H1 (cell line): ENCODE measurements at regions not wholly inside any gene's neighbourhood (a gene's known extent, or its start where the extent isn't known, plus 50 kb on each side); places are given as distances from the start of the nearest gene placed in this dataset.

Experiments used
- CTCF ChIA-PET: fragments of 300-600 bp; sonication (Branson Sonifier 250); formaldehyde crosslinking; loops from one replicate; lab custom pipeline; 2021; ENCODE audit not compliant: partially characterized antibody; lab: Charles Lee
- POLR2A ChIA-PET: fragments of 300-600 bp; sonication (Branson Sonifier 250); formaldehyde crosslinking; loops from one replicate; lab custom pipeline; 2021; ENCODE audit warnings: inconsistent platforms; ENCODE audit not compliant: partially characterized antibody; lab: Charles Lee
- DNase-seq, 2 experiments: peaks; one replicate each; pipeline versions ENCODE4 v3.0.0 to v3.0.0-alpha.2; 2010 to 2022; ENCODE audit warnings: low spot score in 2 of 2, low read depth in 1 of 2, mixed read lengths in 1 of 2
- FAIRE-seq: peaks from 2 replicates; lab custom pipeline; 2011; peaks lifted over from hg19 to GRCh38; lab: Jason Lieb, UNC
- H2AFZ ChIP-seq: 2 replicates; pipeline ENCODE4 v1.8.1; 2012; ENCODE audit warnings: low read length, inconsistent platforms
- H2AK5ac ChIP-seq: 2 replicates; pipeline ENCODE4 v1.6.1; 2013; ENCODE audit warnings: low read depth, low read length
- H2BK120ac ChIP-seq: replicated peaks from 2 replicates; pipeline ENCODE3; 2013; ENCODE audit warnings: low read depth, low read length, inconsistent platforms
- H2BK12ac ChIP-seq: 2 replicates; pipeline ENCODE4 v1.6.1; 2013; ENCODE audit warnings: low read depth, low read length
- H2BK15ac ChIP-seq: 2 replicates; pipeline ENCODE4 v1.6.1; 2013; ENCODE audit warnings: low read length
- H2BK20ac ChIP-seq: 2 replicates; pipeline ENCODE4 v1.6.1; 2013; ENCODE audit warnings: low read length
- H2BK5ac ChIP-seq: 2 replicates; pipeline ENCODE4 v1.6.1; 2013; ENCODE audit warnings: low read depth, low read length
- H3K14ac ChIP-seq: 2 replicates; pipeline ENCODE4 v1.6.1; 2013; ENCODE audit warnings: inconsistent platforms; ENCODE audit not compliant: insufficient read length
- H3K18ac ChIP-seq: 2 replicates; pipeline ENCODE4 v1.6.1; 2013; ENCODE audit warnings: low read length; ENCODE audit errors: extremely low read depth
- H3K23ac ChIP-seq: 2 replicates; pipeline ENCODE4 v1.6.1; 2013; ENCODE audit warnings: inconsistent platforms; ENCODE audit not compliant: insufficient read length
- H3K23me2 ChIP-seq: 2 replicates; pipeline ENCODE4 v1.6.1; 2013; ENCODE audit warnings: low read depth, low read length
- H3K27ac ChIP-seq: 2 replicates; pipeline ENCODE4 v1.6.1; 2011; ENCODE audit warnings: low read depth, low read length, inconsistent platforms
- H3K27me3 ChIP-seq, 4 experiments: replicated peaks in 1 of 4; 1 replicate in 1 of 4; 2 replicates in 3 of 4; pipeline versions ENCODE4 v1.6.1 to v1.8.1; 2011 to 2013; ENCODE audit warnings: low read length in 3 of 4, mild to moderate bottlenecking in 3 of 4, inconsistent platforms in 2 of 4, mixed read lengths in 2 of 4, moderate library complexity in 1 of 4; ENCODE audit not compliant: control insufficient read depth in 3 of 4, insufficient read depth in 3 of 4; ENCODE audit errors: extremely low read depth in 1 of 4
- H3K36me3 ChIP-seq, 4 experiments: 2 replicates each; pipeline versions ENCODE4 v1.6.1 to v1.8.1; 2011 to 2013; ENCODE audit warnings: mild to moderate bottlenecking in 4 of 4, low read length in 3 of 4, moderate library complexity in 2 of 4, control low read depth in 1 of 4, inconsistent platforms in 1 of 4; ENCODE audit not compliant: insufficient read depth in 4 of 4, control insufficient read depth in 2 of 4
- H3K4ac ChIP-seq: replicated peaks from 2 replicates; pipeline ENCODE3; 2013; ENCODE audit warnings: low read length, low read depth, mixed read lengths, inconsistent platforms; ENCODE audit not compliant: insufficient read length
- H3K4me1 ChIP-seq, 4 experiments: replicated peaks in 1 of 4; 1 replicate in 1 of 4; 2 replicates in 3 of 4; pipeline versions ENCODE4 v1.6.1 to v1.8.1; 2011 to 2013; ENCODE audit warnings: low read length in 3 of 4, inconsistent platforms in 2 of 4, mixed read lengths in 1 of 4; ENCODE audit not compliant: insufficient read depth in 4 of 4, control insufficient read depth in 3 of 4
- H3K4me2 ChIP-seq, 2 experiments: 2 replicates each; pipeline versions ENCODE4 v1.6.1 to v1.8.1; 2011 to 2013; ENCODE audit warnings: low read depth in 2 of 2, low read length in 2 of 2, control low read depth in 1 of 2, inconsistent platforms in 1 of 2, mild to moderate bottlenecking in 1 of 2; ENCODE audit not compliant: insufficient read depth in 1 of 2
- H3K4me3 ChIP-seq, 4 experiments: fragments of 200-600, 300-600 bp in 1 of 4; sonication (generic), shearing (Covaris generic), sonication (Bioruptor Twin) in 1 of 4; 2 replicates each; pipeline versions ENCODE4 v1.5.1 to v1.8.1; 2011 to 2016; ENCODE audit warnings: low read length in 4 of 4, low read depth in 3 of 4, control low read depth in 2 of 4, inconsistent platforms in 2 of 4, mild to moderate bottlenecking in 2 of 4, mixed read lengths in 1 of 4, moderate library complexity in 1 of 4; ENCODE audit not compliant: insufficient read depth in 2 of 4; ENCODE audit errors: extremely low read depth in 1 of 4
- H3K56ac ChIP-seq: replicated peaks from 2 replicates; pipeline ENCODE3; 2013; ENCODE audit warnings: low read depth, mild to moderate bottlenecking, mixed read lengths, low read length, inconsistent platforms; ENCODE audit not compliant: insufficient read length
- H3K79me1 ChIP-seq: 2 replicates; pipeline ENCODE4 v1.6.1; 2013; ENCODE audit warnings: low read depth, low read length, control low read depth
- H3K79me2 ChIP-seq, 2 experiments: 2 replicates each; pipeline versions ENCODE4 v1.6.1 to v1.8.1; 2012 to 2013; ENCODE audit warnings: low read length in 2 of 2, mild to moderate bottlenecking in 2 of 2, inconsistent platforms in 1 of 2; ENCODE audit not compliant: insufficient read depth in 2 of 2, control insufficient read depth in 1 of 2
- H3K9ac ChIP-seq, 4 experiments: replicated peaks in 1 of 4; 1 replicate in 1 of 4; 2 replicates in 3 of 4; pipeline versions ENCODE4 v1.6.1 to v1.8.1; 2011 to 2013; ENCODE audit warnings: low read depth in 3 of 4, low read length in 3 of 4, control low read depth in 2 of 4, mild to moderate bottlenecking in 2 of 4, moderate library complexity in 2 of 4, inconsistent platforms in 1 of 4; ENCODE audit errors: extremely low read depth in 1 of 4
- H3K9me3 ChIP-seq, 2 experiments: 2 replicates each; pipeline versions ENCODE4 v1.6.1 to v1.8.1; 2012 to 2013; ENCODE audit warnings: mild to moderate bottlenecking in 2 of 2, moderate library complexity in 2 of 2, control low read depth in 1 of 2, inconsistent platforms in 1 of 2, low read depth in 1 of 2, low read length in 1 of 2, mixed read lengths in 1 of 2; ENCODE audit not compliant: insufficient read depth in 2 of 2
- H4K20me1 ChIP-seq, 2 experiments: replicated peaks in 1 of 2; 2 replicates each; pipeline versions ENCODE3 to v1.8.1; 2011 to 2013; ENCODE audit warnings: inconsistent platforms in 2 of 2, low read length in 2 of 2, mild to moderate bottlenecking in 1 of 2; ENCODE audit not compliant: insufficient read depth in 2 of 2, control insufficient read depth in 1 of 2
- H4K5ac ChIP-seq: 2 replicates; pipeline ENCODE4 v1.6.1; 2013; ENCODE audit warnings: low read length, low read depth, mixed read lengths, inconsistent platforms; ENCODE audit not compliant: insufficient read length
- H4K8ac ChIP-seq: 2 replicates; pipeline ENCODE4 v1.8.0; 2013; ENCODE audit warnings: mild to moderate bottlenecking, moderate library complexity, low read length, inconsistent platforms; ENCODE audit not compliant: insufficient read depth; ENCODE audit errors: extremely low read depth
- H4K91ac ChIP-seq: replicated peaks from 2 replicates; pipeline ENCODE3; 2013; ENCODE audit warnings: low read length, mixed read lengths, inconsistent platforms; ENCODE audit not compliant: insufficient read length
- CBX5 ChIP-seq: fragments of 300-800, 300-1000 bp; sonication (generic); IDR thresholded peaks from 2 replicates; pipeline ENCODE4 v1.7.1; 2016; ENCODE audit warnings: antibody characterized with exemption, low read length, low read depth
- CHD1 ChIP-seq: IDR thresholded peaks from 2 replicates; pipeline ENCODE4 v1.6.1; 2012; ENCODE audit warnings: low read depth, low read length, improper control_type of control experiment
- POLR2A ChIP-seq, 2 experiments: IDR thresholded peaks; 1 replicate in 1 of 2; 2 replicates in 1 of 2; pipeline ENCODE4 v1.6.1; 2011; ENCODE audit warnings: low read depth in 2 of 2, low read length in 2 of 2, mild to moderate bottlenecking in 2 of 2; ENCODE audit errors: control extremely low read depth in 1 of 2
- RFX5 ChIP-seq: IDR thresholded peaks from 2 replicates; pipeline ENCODE4 v1.6.1; 2011; ENCODE audit warnings: low read depth, low read length, improper control_type of control experiment, borderline replicate concordance
- RNF2 ChIP-seq: fragments of 200-900, 300-1000 bp; sonication (generic); IDR thresholded peaks from 2 replicates; pipeline ENCODE4 v1.7.1; 2016; ENCODE audit warnings: borderline replicate concordance, low read depth, mild to moderate bottlenecking, antibody characterized with exemption, low read length; ENCODE audit not compliant: poor library complexity, severe bottlenecking; ENCODE audit errors: missing control alignments
- SIX5 ChIP-seq: IDR thresholded peaks from 2 replicates; pipeline ENCODE4 v1.6.1; 2011; ENCODE audit warnings: mild to moderate bottlenecking, low read depth, low read length
- SP4 ChIP-seq: IDR thresholded peaks from 2 replicates; pipeline ENCODE4 v1.6.1; 2012; ENCODE audit warnings: low read length, inconsistent platforms
- YY1 ChIP-seq: IDR thresholded peaks from 2 replicates; pipeline ENCODE4 v1.6.1; 2011; ENCODE audit warnings: low read depth, mild to moderate bottlenecking, low read length
- WGBS, 2 experiments: shearing (Covaris generic) in 1 of 2; methylation state at CpG; one replicate each; pipeline versions ENCODE4 v1.1.6 to v1.1.7; 2013 to 2015; ENCODE audit warnings: low lambda C conversion rate in 2 of 2, mixed read lengths in 2 of 2, inconsistent platforms in 1 of 2, low coverage in 1 of 2, missing lambda C conversion rate in 1 of 2; ENCODE audit not compliant: insufficient replicate concordance in 2 of 2, insufficient coverage in 1 of 2, insufficient read length in 1 of 2; ENCODE audit errors: extremely low coverage in 1 of 2, missing lambda C conversion rate in 1 of 2; 5-methylcytosine and 5-hydroxymethylcytosine counted together

- Histone ChIP-seq H3K4me3 (no peak overlapping the region), H3K36me3 (no peaks in the 10 kb centered on the region), H2BK5ac (no peak overlapping the region), H3K9ac (no peak overlapping the region), H3K79me1 (no peaks in the 10 kb centered on the region), H3K56ac (no peak overlapping the region), H3K23me2 (no peaks in the 10 kb centered on the region), H4K8ac (no peak overlapping the region), H3K18ac (no peak overlapping the region), H3K4me2 (no peak overlapping the region), H3K4ac (no peak overlapping the region), H3K4me1 (peaks cover 0 to 3% (median 1%) of the 10 kb centered on the region in 4 experiments; a peak in 2 of 7 replicates), H3K27me3 (no peaks in the 10 kb centered on the region)
- DNase-seq: no peak
- 95% methylated on average over 3 of the region's 3 CpGs; no CpG with 5 or more reads in 1 of the 2 experiments for WGBS, 2 experiments
- TF ChIP-seq YY1 (no peak), CBX5 (no peak), SIX5 (no peak), RFX5 (no peak), SP4 (no peak), POLR2A (IDR thresholded peaks at IDR 0.05; ENCODE audit: control extremely low read depth in 1 of 2, low read depth in 2 of 2, low read length in 2 of 2) (no peak), RNF2 (no peak), CHD1 (no peak)
- TF ChIP-seq, all 59 proteins: peak for 0
- no peak overlapping the region for H4K91ac ChIP-seq
- no peak overlapping the region for H3K23ac ChIP-seq
- no peak overlapping the region for H4K5ac ChIP-seq
- no peak overlapping the region for H3K27ac ChIP-seq
- H4K20me1 ChIP-seq: no peaks in the 10 kb centered on the region
- no peak overlapping the region for H2BK120ac ChIP-seq
- no peak overlapping the region for H2BK12ac ChIP-seq
- H2AFZ ChIP-seq: no peak overlapping the region
- no peak overlapping the region for H2BK20ac ChIP-seq
- CTCF ChIA-PET: interaction anchor here (0.7 kb wide), 1 partner anchor 227 kb away, joined by 3 read pairs; no protein-coding TSS in a partner anchor
- no peak for FAIRE-seq
- no peaks in the 10 kb centered on the region for H3K9me3 ChIP-seq
- POLR2A ChIA-PET: no interaction called here
- H3K14ac ChIP-seq: no peak overlapping the region
- no peak overlapping the region for H2BK15ac ChIP-seq
- H3K79me2 ChIP-seq: no peaks in the 10 kb centered on the region
- no peak overlapping the region for H2AK5ac ChIP-seq
Measured at GRCh38 chr2:52429740-52430139, 1337.9 kb upstream of the CHAC2 start.
